ENCODE measurements at regions not wholly inside any gene's neighbourhood (a gene's known extent, or its start where the extent isn't known, plus 50 kb on each side); places are given as distances from the start of the nearest gene placed in this dataset.
"Not testable (repeated sequence)": the region's sequence is repeated elsewhere in the genome, so short reads cannot be mapped to it uniquely, and the experiment has no call there.

- DNase-seq, result no peak
These were observed 620.9 kb downstream of the ZWINT start for GRCh38 chr10:55740110-55740509.

DNA sequence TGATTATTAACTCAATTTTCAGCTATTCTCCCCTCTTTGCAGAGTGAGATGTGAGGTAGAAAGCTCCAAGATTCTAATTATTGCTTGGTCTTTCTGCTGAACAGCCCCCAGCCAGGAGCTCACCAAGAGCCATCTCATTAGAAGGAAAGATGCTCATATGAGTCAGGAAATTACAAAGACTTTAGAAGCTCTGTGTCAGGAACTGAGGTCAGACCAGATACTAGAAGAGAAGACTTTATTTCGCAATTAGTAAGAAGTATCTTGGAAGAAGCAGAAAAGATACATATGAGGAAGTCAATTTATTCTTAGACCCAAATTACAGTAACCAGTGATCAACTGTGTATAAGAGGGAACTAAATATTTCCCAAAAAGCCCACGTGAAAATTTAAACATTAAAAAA is 626.9 kb downstream of the ZWINT start:
- DNase-seq, result no peak

DNA sequence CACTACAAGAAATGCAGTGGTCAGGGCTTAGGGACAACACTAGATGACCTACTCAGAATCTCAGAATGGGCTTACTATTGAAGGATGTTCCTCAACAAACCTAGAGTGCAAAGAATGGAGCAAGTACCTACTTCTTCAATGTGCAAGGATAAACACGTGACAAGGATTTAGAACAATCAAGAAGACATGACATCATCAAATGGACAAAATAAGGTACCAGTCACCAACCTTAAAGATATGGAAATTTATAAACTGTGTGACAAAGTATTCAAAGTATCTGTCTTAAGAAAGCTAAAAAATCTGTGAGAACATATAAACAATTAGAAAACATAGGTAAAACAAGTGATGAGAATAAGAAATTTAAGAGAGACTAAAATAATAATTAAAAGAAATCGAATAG is 656.1 kb downstream of the ZWINT start:
- no peak for DNase-seq

GRCh38 chr10:55668326-55668922 is 692.6 kb downstream of the ZWINT start:
- no peak for DNase-seq

GRCh38 chr10:55653531-55653930 is 707.5 kb downstream of the ZWINT start:
- no peak for DNase-seq

- no peak for DNase-seq
These were observed 719.5 kb downstream of the ZWINT start for GRCh38 chr10:55641601-55642000.

DNA sequence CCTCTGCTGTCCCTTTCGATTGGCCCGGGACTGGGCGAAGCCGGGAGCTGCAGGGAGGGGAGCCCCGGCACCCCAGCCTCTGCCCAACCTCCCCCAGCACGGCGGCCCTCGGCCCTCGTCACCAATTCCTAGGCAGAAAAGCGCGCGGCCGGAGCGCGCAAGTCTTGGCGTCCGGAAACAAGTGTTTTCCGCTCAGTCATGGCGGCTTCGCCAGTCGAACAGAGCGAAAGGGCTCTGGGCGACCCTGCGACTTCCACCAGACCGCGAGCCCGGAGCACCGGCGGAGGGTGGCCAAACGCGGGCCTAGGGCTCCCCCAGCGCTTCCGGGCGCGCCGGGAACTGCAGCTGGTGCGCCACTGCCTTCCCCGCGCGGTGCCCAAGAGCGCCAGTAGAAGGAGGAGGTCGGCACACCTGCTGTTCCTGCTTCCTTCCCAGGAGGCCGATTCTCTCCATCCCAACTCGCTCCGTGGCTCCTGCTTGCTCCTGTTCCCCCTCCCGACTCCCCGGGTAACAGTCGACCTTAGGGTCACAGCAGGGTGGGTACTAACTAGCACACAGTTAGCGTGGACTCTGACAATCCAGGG is 729.9 kb downstream of the ZWINT start:
- no peak for DNase-seq

DNA sequence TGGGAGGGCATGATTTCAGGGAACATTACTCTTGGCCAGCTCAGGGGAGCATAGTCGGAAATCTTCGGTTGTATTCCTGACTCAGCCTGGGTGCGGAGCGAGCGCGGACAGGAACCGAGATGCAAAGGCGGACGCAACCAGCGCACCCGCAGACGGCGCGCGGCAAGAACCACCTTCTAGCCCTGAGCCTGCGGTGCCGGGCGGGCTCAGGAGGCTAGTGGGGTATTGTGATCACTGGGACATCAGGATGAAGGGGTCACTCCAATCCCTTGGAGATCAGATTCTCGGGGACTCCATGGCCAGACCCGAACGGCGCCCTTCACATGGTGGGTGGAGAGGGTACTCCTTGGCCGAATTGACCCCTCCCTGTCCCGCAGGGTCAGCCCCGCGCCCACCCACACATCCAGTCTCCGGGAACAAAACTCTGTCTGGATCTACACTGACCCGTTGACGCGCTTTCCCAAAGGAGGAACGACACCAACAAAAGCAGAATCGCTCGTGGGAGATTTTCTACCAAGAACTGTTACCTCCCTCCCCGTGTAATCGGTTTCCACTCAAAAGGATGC is 730.5 kb downstream of the ZWINT start:
- DNase-seq, result no peak

- DNase-seq, result no peak
These were observed 731.1 kb downstream of the ZWINT start for GRCh38 chr10:55629793-55630490.

GRCh38 chr10:55628260-55628701 is 732.8 kb downstream of the ZWINT start:
- no peak for DNase-seq

GRCh38 chr10:55627501-55628051 is 733.5 kb downstream of the ZWINT start:
- DNase-seq, result no peak

DNA sequence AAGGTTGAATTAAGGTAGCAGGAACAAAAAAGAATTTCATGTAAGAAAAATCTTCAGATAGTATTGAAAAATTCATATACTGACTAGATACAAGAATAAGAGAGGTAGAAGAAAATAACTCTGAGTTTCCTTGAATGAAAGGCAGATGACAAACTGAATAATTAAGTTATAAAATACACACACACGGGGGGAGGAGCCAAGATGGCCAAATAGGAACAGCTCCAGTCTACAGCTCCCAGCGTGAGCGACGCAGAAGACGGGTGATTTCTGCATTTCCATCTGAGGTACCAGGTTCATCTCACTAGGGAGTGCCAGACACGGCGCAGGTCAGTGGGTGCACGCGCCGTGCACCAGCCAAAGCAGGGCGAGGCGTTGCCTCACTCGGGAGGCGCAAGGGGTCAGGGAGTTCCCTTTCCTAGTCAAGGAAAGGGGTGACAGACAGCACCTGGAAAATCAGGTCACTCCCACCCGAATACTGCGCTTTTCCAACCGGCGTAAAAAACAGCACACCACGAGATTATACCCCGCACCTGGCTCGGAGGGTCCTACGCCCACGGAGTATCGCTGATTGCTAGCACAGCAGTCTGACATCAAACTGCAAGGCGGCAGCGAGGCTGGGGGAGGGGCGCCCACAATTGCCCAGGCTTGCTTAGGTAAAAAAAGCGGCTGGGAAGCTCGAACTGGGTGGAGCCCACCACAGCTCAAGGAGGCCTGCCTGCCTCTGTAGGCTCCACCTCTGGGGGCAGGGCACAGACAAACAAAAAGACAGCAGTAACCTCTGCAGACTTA is 759.2 kb downstream of the ZWINT start:
- DNase-seq, result not testable (repeated sequence)

DNA sequence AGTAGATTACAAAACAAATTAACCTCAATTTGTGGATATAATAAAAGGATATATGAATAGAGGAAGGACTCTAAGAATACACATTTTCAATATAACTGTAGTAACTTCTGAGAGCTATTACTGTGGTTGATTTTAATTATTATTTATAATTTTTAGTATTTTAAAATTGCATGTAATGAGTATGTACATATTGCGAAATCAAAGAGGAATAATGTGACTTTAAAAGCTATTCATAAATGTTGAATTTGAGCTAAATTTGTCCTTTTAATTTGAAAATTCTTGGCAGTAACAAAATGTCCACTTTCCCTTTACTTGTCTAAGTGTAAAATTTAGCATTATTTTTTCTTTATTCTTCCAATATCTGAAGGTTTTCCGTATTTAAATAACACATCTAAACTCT is 750.6 kb upstream of the PCDH15 start:
- no peak for DNase-seq

GRCh38 chr10:55550236-55550635 is 749.2 kb upstream of the PCDH15 start:
- no peak for DNase-seq

DNA sequence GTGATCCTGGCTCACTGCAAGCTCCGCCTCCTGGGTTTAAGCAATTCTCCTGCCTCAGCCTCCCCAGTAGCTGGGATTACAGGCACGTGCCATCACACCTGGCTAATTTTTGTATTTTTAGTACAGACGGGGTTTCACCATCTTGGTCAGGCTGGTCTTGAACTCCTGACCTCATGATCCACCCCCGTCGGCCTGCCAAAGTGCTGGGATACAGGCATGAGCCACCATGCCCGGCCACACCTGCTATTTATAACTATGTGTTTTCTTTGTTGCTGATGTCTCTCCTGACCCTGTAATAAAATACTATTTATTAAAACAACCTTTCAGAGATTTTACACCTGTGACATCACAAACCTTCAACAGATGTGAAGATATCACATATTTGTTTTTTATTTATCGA is 736.5 kb upstream of the PCDH15 start:
- DNase-seq, result not testable (repeated sequence)

DNA sequence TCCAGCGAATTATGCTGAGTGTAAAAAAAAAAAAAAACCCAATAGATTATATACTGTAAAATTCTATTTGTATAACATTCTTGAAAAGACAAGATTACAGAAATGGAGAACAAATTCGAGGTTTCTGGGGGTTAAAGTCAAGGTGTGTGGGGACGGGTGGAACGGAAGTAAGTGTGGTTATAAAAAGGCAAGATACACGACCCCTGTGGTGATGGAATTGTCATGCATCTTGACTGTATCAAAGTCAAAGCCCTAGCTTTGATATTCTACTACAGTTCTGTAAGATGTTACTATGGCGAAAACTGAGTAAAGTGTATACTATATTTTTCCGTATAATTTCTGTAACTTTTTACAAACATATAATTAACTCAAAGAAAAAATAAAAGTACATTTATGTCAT is 718.2 kb upstream of the PCDH15 start:
- DNase-seq, result no peak

GRCh38 chr10:55518416-55518815 is 717.4 kb upstream of the PCDH15 start:
- not testable (repeated sequence) for DNase-seq

- no peak for DNase-seq
These were observed 708.1 kb upstream of the PCDH15 start for GRCh38 chr10:55509168-55509567.

- no peak for DNase-seq
These were observed 700.0 kb upstream of the PCDH15 start for GRCh38 chr10:55500931-55501559.

DNA sequence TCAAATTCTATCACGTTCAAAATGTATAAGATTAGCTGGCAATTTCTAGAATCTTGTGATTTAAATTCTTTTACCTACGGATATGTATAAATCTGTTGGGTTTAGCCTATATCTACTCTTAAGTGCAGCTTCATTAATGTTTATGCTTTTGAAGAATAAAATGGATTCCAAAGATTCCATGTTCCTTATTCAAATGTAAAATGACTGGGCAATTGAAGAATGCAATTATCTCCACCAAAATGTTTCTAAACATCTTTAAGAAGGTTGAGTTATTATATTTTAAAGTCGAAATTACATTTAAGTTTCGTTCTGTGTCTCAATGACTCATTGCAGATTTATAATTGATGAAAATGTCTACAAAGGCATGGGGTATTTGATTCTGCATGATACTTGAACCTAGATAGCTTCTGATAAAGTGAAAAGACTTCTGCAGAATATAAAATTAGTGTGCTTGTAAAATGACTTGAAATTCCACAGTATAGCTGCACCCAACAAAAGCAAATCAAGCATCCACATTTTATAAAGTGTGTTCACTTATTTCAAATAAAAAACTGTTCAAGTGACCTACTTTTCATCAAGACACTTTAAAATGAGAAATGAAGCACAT is 697.0 kb upstream of the PCDH15 start:
- no peak for DNase-seq

GRCh38 chr10:55495555-55495954 is 694.5 kb upstream of the PCDH15 start:
- no peak for DNase-seq

GRCh38 chr10:55491712-55492111 is 690.7 kb upstream of the PCDH15 start:
- no peak for DNase-seq

All from SIG-M5 (cell line).